HL-60 (cell line): ENCODE measurements at regions not wholly inside any gene's neighbourhood (a gene's known extent, or its start where the extent isn't known, plus 50 kb on each side); places are given as distances from the start of the nearest gene placed in this dataset.

Experiments
- DNase-seq, 2 experiments: peaks; one replicate each; pipeline ENCODE4 v3.0.0-alpha.2; 2010 to 2020; ENCODE audit warnings: low read depth in 1 of 2, low spot score in 1 of 2
- H3K27ac ChIP-seq: fragments of 250-450 bp; sonication (Bioruptor Pico); replicated peaks from 2 replicates; pipeline ENCODE4 v1.5.1; 2020; ENCODE audit warnings: mild to moderate bottlenecking, moderate library complexity
- H3K27me3 ChIP-seq: fragments of 250-450 bp; sonication (Bioruptor Pico); 2 replicates; pipeline ENCODE4 v1.5.1; 2021; ENCODE audit warnings: mild to moderate bottlenecking, moderate library complexity; ENCODE audit not compliant: insufficient read depth, poor library complexity, severe bottlenecking
- H3K4me3 ChIP-seq: replicated peaks from 2 replicates; pipeline ENCODE4 v1.5.1; 2011; ENCODE audit warnings: mild to moderate bottlenecking, control low read depth, low read length; ENCODE audit not compliant: insufficient read depth
- GABPA ChIP-seq: IDR thresholded peaks from 2 replicates; pipeline ENCODE4 v1.6.1; 2012; ENCODE audit warnings: low read depth
- POLR2AphosphoS5 ChIP-seq: IDR thresholded peaks from 2 replicates; pipeline ENCODE4 v1.6.1; 2012; ENCODE audit warnings: low read depth
- SPI1 ChIP-seq: IDR thresholded peaks from 2 replicates; pipeline ENCODE4 v1.6.1; 2012; ENCODE audit warnings: low read depth, mild to moderate bottlenecking, borderline replicate concordance
- TF ChIP-seq, protein P1 (sequence below): IDR thresholded peaks from one replicate; pipeline ENCODE4 v1.5.1; 2011; ENCODE audit warnings: low read length, control low read depth, inconsistent platforms; ENCODE audit not compliant: insufficient read depth
- TF ChIP-seq, protein P2 (sequence below): IDR thresholded peaks from 2 replicates; pipeline ENCODE4 v1.6.1; 2012; ENCODE audit warnings: low read depth; ENCODE audit not compliant: insufficient replicate concordance

DNA sequence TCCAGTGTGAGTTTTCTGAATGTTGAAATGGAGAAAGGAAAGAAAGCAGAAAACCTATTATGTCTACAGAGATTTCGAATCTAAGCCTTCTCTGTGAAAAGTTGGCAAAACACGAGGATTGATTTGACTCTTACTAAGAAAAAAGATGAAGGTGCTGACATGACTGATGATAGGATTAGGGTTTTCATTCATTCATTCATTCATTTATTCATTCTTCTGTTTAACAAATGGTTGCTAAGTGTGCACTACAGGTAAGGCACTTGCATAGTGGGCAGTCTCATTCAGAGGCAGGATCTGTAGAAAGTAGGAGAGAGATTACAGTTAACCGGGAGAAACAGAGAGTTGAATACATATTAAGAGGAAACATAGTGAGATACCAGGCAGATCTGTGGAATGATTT lies 137.1 kb downstream of the ZNF365 start:
- Histone ChIP-seq H3K4me3 (no peak overlapping the region), H3K27me3 (no peaks in the 10 kb centered on the region), H3K27ac (no peak overlapping the region)
- TF ChIP-seq GABPA, result no peak
- TF ChIP-seq, protein P1, sequence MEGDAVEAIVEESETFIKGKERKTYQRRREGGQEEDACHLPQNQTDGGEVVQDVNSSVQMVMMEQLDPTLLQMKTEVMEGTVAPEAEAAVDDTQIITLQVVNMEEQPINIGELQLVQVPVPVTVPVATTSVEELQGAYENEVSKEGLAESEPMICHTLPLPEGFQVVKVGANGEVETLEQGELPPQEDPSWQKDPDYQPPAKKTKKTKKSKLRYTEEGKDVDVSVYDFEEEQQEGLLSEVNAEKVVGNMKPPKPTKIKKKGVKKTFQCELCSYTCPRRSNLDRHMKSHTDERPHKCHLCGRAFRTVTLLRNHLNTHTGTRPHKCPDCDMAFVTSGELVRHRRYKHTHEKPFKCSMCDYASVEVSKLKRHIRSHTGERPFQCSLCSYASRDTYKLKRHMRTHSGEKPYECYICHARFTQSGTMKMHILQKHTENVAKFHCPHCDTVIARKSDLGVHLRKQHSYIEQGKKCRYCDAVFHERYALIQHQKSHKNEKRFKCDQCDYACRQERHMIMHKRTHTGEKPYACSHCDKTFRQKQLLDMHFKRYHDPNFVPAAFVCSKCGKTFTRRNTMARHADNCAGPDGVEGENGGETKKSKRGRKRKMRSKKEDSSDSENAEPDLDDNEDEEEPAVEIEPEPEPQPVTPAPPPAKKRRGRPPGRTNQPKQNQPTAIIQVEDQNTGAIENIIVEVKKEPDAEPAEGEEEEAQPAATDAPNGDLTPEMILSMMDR, result no peak
- TF ChIP-seq, protein P2, sequence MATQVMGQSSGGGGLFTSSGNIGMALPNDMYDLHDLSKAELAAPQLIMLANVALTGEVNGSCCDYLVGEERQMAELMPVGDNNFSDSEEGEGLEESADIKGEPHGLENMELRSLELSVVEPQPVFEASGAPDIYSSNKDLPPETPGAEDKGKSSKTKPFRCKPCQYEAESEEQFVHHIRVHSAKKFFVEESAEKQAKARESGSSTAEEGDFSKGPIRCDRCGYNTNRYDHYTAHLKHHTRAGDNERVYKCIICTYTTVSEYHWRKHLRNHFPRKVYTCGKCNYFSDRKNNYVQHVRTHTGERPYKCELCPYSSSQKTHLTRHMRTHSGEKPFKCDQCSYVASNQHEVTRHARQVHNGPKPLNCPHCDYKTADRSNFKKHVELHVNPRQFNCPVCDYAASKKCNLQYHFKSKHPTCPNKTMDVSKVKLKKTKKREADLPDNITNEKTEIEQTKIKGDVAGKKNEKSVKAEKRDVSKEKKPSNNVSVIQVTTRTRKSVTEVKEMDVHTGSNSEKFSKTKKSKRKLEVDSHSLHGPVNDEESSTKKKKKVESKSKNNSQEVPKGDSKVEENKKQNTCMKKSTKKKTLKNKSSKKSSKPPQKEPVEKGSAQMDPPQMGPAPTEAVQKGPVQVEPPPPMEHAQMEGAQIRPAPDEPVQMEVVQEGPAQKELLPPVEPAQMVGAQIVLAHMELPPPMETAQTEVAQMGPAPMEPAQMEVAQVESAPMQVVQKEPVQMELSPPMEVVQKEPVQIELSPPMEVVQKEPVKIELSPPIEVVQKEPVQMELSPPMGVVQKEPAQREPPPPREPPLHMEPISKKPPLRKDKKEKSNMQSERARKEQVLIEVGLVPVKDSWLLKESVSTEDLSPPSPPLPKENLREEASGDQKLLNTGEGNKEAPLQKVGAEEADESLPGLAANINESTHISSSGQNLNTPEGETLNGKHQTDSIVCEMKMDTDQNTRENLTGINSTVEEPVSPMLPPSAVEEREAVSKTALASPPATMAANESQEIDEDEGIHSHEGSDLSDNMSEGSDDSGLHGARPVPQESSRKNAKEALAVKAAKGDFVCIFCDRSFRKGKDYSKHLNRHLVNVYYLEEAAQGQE, result no peak
- TF ChIP-seq POLR2AphosphoS5, result no peak
- no peak for TF ChIP-seq SPI1
- no peak for DNase-seq

DNA sequence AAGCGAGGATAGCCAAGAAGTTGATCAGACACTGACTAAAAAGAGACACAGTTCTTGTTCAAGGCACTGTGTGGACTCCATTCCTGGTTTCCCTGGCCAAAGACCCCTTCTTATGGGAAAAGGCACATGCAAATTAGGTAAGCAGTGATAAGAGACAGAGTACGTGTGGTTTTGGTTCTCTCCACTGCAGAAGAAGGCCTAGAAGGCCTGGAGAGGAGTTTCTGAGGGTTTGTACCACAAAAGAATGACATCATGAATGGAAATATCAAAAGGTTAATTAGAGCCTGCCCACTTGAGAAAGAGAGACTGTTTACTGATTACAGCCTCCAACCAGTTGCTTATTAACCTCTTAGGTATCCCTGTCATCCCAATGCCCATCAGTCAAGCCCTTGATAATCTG lies 137.5 kb downstream of the ZNF365 start:
- DNase-seq, result no peak
- Histone ChIP-seq H3K4me3 (no peak overlapping the region), H3K27me3 (no peaks in the 10 kb centered on the region), H3K27ac (no peak overlapping the region)
- TF ChIP-seq, protein P1, result no peak
- TF ChIP-seq POLR2AphosphoS5 (no peak), SPI1 (no peak), GABPA (no peak)
- TF ChIP-seq, protein P2, result no peak

DNA sequence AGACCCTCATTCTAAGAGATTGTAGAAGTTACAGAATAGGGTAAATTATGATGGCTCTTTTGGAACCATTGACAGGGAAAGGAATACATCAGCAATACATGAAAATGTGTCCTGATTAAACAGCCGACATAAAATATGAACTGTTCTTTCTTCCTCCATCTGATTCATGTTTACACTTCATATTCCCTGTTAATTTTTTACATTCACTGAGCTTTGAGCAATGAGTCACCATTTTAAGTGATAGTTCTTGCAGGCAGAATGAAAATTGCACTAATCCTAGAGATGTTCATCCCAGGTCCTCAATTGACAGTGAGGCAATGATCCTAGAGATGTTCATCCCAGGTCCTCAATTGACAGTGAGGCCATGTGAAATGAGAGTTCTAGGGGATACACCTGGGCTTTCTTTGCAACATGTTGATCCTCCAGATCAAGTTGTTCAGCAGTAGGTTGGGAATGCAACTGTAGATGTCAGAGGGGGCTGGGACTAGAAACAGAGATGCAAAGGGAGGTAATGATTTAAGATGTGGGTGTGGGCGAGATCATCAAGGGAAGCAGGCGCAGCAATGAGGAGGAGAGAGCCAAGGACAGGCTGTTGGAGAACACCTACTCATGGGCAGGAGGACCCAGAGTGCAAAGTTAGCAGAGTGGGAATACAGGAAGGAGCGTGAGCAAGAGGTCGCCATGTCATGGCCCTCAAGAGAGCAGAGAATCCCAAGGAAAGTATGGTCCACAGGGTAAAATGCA lies 138.7 kb downstream of the ZNF365 start:
- H3K27me3 ChIP-seq, result no peaks in the 10 kb centered on the region
- TF ChIP-seq, protein P1, result no peak
- TF ChIP-seq SPI1, result no peak
- TF ChIP-seq, protein P2, result no peak
- TF ChIP-seq GABPA, result no peak
- no peak for TF ChIP-seq POLR2AphosphoS5
- no peak overlapping the region for H3K27ac ChIP-seq
- DNase-seq, result no peak
- no peak overlapping the region for H3K4me3 ChIP-seq
